Muscle of leg (tissue), 3 donors: ENCODE measurements at regions not wholly inside any gene's neighbourhood (a gene's known extent, or its start where the extent isn't known, plus 50 kb on each side); places are given as distances from the start of the nearest gene placed in this dataset.
"Not testable (repeated sequence)": the region's sequence is repeated elsewhere in the genome, so short reads cannot be mapped to it uniquely, and the experiment has no call there.

Source experiments
- DNase-seq: peaks from one replicate; pipeline ENCODE4 v3.0.0; 2013
- H3K27ac ChIP-seq: one replicate; pipeline ENCODE4 v1.5.1; 2013; ENCODE audit warnings: mild to moderate bottlenecking, low read length, control low read depth
- H3K27me3 ChIP-seq: one replicate; pipeline ENCODE4 v1.6.1; 2013; ENCODE audit warnings: low read length; ENCODE audit not compliant: control insufficient read depth, insufficient read depth
- H3K36me3 ChIP-seq: one replicate; pipeline ENCODE4 v1.6.1; 2013; ENCODE audit warnings: low read length; ENCODE audit not compliant: control insufficient read depth, insufficient read depth
- H3K4me1 ChIP-seq: one replicate; pipeline ENCODE4 v1.6.1; 2013; ENCODE audit warnings: low read length; ENCODE audit not compliant: control insufficient read depth, insufficient read depth
- H3K4me3 ChIP-seq: one replicate; pipeline ENCODE4 v1.5.1; 2013; ENCODE audit warnings: low read length, control low read depth
- H3K9me3 ChIP-seq: replicated peaks from 2 replicates; pipeline ENCODE4 v1.6.1; 2013; ENCODE audit warnings: low read depth, low read length; ENCODE audit not compliant: control insufficient read depth
- WGBS: methylation state at CpG from one replicate; pipeline ENCODE4 v1.1.5; 2013; ENCODE audit warnings: missing lambda C conversion rate; ENCODE audit not compliant: insufficient coverage; 5-methylcytosine and 5-hydroxymethylcytosine counted together

DNA sequence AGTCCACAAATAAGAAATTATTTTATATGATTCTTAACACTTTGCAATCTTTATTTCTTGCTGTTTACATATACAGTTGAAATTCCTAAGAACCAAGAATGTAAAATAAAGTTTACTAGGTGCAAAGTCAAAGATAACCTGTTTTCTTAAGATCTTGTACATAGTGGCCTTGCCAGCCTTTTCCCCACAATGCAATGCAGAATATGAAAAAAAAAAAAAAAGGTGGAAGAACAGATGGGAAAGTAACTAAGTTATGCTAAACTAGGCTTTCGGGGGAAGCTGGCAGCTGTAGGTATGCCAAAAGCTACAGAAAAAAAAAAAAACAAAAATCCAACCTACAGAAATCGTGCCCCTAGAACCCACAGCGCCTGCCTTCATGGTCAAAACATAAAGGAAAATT lies 1588.4 kb downstream of the STIM2 start:
- Histone ChIP-seq H3K27me3 (no peaks in the 10 kb centered on the region), H3K36me3 (no peaks in the 10 kb centered on the region), H3K4me1 (no peaks in the 10 kb centered on the region), H3K4me3 (no peak overlapping the region), H3K9me3 (peaks cover 2% of the 10 kb centered on the region), H3K27ac (no peak overlapping the region)
- DNase-seq, result no peak
- WGBS, result no CpG with 5 or more reads among the region's 3 CpGs

DNA sequence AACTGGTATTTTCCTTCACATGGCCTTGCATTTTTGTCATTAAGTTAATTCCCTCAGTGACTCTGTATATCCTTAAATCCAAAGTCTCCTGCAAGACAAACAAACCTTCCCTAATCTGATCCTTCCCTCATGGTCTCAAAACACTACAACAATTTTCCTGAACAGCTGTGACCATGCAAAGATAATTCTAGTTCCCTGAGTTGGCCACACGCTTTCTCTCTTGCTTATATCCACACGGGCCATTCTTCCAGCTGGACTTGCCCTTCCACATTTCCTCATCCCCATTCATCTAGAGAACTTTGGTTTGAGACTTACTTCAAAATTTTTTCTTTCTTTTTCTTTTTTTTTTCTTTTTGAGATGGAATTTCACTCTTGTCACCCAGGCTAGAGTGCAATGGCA lies 1590.7 kb downstream of the STIM2 start:
- WGBS, result 80% methylated on average over 1 of the region's 2 CpGs
- Histone ChIP-seq H3K4me3 (no peak overlapping the region), H3K27ac (no peak overlapping the region), H3K9me3 (peaks cover 2% of the 10 kb centered on the region), H3K27me3 (no peaks in the 10 kb centered on the region), H3K4me1 (no peaks in the 10 kb centered on the region), H3K36me3 (no peaks in the 10 kb centered on the region)
- DNase-seq, result no peak

DNA sequence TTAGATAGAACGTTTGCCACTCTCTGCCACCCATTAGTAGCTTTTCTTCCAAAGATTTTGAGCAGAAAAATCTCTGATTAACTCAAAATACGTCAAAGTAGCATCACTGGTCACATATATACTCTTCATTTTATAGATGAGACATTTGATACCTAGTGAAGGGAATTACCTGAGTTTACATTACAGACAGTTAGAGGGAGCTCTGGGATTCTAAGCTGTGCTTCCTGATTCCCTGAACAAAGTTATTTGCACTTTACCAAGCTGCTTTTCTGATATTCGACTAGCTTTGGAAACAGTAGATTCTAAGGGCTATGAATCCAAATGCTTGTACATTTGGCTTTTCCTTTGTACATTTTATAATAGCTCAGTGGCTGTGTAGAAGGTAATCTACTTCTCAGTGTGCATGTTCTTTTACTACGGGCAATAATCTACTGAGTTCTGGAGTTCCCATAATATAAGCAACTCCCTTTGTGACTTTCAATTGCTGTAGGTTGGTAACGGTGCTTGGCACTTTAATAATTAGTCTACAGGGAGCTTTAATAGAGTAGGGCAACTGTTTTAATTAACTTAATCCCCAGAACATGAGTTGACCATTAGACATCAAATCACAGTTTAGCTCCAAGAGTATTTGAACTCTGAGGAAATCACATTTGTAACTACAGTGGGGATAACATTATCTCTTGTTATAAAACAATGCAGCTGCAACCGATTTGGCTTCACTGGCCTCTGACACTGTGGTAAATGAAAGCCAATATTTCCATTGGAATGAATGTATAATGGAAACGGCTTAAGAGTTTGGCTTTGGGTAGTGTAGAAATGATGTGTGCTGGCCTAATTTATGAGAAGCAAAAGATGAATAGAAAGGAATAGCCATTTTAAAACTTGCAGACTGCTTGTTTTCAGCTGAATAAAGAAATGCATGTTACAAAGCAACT lies 1602.4 kb downstream of the STIM2 start:
- no peaks in the 10 kb centered on the region for H3K36me3 ChIP-seq
- no peaks in the 10 kb centered on the region for H3K27me3 ChIP-seq
- H3K4me3 ChIP-seq, result no peak overlapping the region
- H3K4me1 ChIP-seq, result no peaks in the 10 kb centered on the region
- DNase-seq, result peak; percentile 96
- 15% methylated on average over 2 of the region's 7 CpGs for WGBS
- peak overlapping the region; percentile 59 for H3K27ac ChIP-seq
- H3K9me3 ChIP-seq, result no peaks in the 10 kb centered on the region

DNA sequence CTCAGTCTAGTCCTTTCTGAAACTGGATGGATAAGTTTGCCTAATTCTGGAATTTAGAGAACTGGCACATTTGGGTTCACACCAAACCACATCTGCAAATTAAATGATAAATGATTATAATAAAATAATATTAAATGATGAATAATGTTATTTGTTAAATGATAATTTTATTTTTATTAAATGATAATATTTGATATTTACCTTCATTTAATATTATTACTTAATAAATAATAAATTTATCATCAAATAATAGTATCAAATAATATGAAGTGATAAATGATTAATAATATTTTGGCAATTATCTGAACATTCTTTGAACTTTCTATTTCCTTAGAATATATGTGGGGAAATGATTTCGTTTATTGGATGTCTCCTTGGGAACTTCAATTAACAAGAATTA lies 1604.2 kb downstream of the STIM2 start:
- no peaks in the 10 kb centered on the region for H3K27me3 ChIP-seq
- H3K27ac ChIP-seq, result no peak overlapping the region
- H3K36me3 ChIP-seq, result no peaks in the 10 kb centered on the region
- no peak for DNase-seq
- H3K4me1 ChIP-seq, result no peaks in the 10 kb centered on the region
- no CpG with 5 or more reads among the region's 1 CpG for WGBS
- no peaks in the 10 kb centered on the region for H3K9me3 ChIP-seq
- H3K4me3 ChIP-seq, result no peak overlapping the region

DNA sequence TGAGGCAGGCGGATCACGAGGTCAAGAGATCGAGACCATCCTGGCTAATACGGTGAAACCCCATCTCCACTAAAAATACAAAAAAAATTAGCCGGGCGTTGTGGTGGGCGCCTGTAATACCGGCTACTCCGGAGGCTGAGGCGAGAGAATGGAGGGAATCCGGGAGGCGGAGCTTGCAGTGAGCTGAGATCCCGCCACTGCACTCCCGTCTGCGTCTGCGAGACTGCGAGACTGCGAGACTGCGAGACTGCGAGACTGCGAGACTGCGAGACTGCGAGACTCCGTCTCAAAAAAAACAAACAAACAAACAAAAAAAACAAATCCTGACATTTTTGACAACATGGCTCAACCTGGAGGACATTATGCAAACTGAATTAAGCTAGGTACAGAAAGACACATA lies 1606.2 kb downstream of the STIM2 start:
- not testable (repeated sequence) for DNase-seq, H3K9me3 ChIP-seq, H3K36me3 ChIP-seq, H3K27ac ChIP-seq, H3K27me3 ChIP-seq, H3K4me3 ChIP-seq, H3K4me1 ChIP-seq
- 100% methylated on average over 7 of the region's 24 CpGs for WGBS

DNA sequence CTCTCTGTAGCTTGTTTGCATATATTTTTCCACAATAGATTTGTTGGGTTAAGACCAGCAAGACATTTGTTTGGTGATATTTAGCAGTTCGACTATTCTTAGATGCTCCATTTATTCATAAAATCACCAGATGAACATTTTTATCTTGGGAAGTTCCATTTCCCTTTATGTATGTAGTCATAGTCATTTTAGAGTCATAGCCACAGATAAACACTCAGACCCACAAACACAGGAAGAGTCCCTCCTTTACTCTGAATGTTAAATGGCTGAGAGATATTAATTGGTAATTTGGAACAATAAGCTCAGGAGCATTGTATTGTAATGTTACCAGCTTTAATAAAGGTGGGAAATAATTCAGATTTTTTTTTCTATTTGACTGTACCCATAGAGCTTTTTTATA lies 1608.7 kb downstream of the STIM2 start:
- Histone ChIP-seq H3K27ac (no peak overlapping the region), H3K4me3 (no peak overlapping the region), H3K4me1 (no peaks in the 10 kb centered on the region), H3K9me3 (no peaks in the 10 kb centered on the region), H3K27me3 (no peaks in the 10 kb centered on the region), H3K36me3 (no peaks in the 10 kb centered on the region)
- no peak for DNase-seq
- WGBS, result no CpG with 5 or more reads among the region's 1 CpG

DNA sequence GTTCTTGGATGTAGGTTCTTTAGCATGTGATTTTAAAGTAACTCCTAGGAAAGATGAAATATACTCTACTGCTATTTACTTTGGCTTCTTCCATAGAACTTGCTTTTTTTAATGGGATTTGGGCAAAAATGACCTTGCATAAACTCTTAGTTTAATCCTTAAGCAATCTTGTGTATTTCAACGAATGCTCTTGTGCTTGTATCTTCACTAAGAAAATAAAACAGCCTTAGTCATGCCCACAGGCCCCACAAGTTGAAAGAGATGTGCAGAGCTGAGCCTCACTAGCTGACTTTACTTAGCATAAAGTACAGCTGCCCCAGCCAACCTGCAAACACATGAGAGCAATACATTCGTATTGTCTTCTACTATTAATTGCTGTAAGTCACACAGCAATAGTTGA lies 1609.2 kb downstream of the STIM2 start:
- Histone ChIP-seq H3K4me3 (no peak overlapping the region), H3K9me3 (no peaks in the 10 kb centered on the region), H3K4me1 (no peaks in the 10 kb centered on the region), H3K27ac (no peak overlapping the region), H3K27me3 (no peaks in the 10 kb centered on the region), H3K36me3 (no peaks in the 10 kb centered on the region)
- no peak for DNase-seq
- WGBS, result no CpG with 5 or more reads among the region's 2 CpGs

DNA sequence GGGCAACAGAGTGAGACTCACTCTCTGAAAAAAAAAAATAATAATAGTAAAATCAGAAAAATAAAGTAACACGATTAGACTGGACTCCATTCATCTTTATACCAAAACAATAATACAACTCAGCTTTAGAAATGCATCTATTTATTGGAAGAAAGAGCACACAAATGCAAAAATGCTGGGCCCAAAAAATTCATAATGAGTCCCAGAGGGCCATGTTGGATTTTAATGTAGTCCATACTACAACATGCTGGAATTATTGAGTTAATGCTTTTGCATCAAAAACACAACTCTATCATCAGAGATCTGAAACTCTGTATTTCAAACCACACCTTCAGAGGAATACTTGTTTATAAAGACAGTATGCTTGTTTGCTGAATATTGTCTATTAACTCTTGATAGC lies 1614.7 kb downstream of the STIM2 start:
- Histone ChIP-seq H3K27me3 (no peaks in the 10 kb centered on the region), H3K27ac (no peak overlapping the region), H3K4me3 (no peak overlapping the region), H3K9me3 (no peaks in the 10 kb centered on the region), H3K4me1 (no peaks in the 10 kb centered on the region), H3K36me3 (no peaks in the 10 kb centered on the region)
- peak; percentile 68 for DNase-seq
- no CpG with 5 or more reads among the region's 1 CpG for WGBS

DNA sequence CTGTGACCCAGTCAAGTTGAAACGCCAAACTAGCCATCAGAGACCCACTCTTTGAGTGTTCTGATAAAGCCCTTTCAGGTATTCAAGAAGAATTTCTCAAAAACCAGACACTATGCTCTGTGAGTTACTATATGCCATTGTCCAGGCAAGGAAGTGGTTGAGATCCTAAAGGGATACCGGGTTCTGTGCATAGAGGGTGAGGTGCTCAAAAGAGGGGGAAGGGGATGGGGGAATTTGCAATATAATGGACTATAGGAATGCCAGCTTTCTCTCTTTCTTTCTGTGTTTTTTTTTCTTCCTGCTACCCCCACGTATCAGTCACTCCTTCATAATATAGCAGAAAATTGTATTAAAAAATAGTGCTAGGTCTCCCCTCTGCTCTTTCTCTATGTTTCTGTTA lies 1619.0 kb downstream of the STIM2 start:
- Histone ChIP-seq H3K36me3 (no peaks in the 10 kb centered on the region), H3K4me3 (no peak overlapping the region), H3K27me3 (no peaks in the 10 kb centered on the region), H3K9me3 (no peaks in the 10 kb centered on the region), H3K4me1 (no peaks in the 10 kb centered on the region), H3K27ac (no peak overlapping the region)
- no CpG with 5 or more reads among the region's 3 CpGs for WGBS
- DNase-seq, result no peak

DNA sequence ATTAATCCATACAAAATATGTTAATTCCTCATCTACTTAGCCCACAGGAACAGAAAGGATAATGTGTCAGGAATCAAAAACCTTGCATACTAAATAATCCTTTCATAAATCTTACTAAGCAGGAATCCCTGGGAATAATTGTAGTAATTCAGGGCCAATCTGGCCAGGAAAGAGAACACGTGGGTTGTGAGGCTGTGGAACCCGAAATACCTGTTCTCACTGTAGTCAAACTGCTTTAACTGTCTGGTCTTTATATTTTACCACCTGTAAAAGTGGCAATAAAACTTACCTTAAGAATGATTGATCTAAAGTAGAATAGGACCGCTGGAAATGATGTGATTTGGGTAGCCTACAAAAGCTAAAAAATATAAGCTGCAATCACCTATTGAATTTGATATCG lies 1620.9 kb downstream of the STIM2 start:
- no peaks in the 10 kb centered on the region for H3K27me3 ChIP-seq
- no peak for DNase-seq
- WGBS, result no CpG with 5 or more reads among the region's 4 CpGs

More for the DNA sequence above, 1620.9 kb downstream of the STIM2 start:
- no peaks in the 10 kb centered on the region for H3K36me3 ChIP-seq
- no peaks in the 10 kb centered on the region for H3K4me1 ChIP-seq
- no peak overlapping the region for H3K4me3 ChIP-seq
- no peaks in the 10 kb centered on the region for H3K9me3 ChIP-seq
- no peak overlapping the region for H3K27ac ChIP-seq
